ENCODE measurements at regions not wholly inside any gene's neighbourhood (a gene's known extent, or its start where the extent isn't known, plus 50 kb on each side); places are given as distances from the start of the nearest gene placed in this dataset.
"Not testable (repeated sequence)": the region's sequence is repeated elsewhere in the genome, so short reads cannot be mapped to it uniquely, and the experiment has no call there.

GRCh38 chr17:52410781-52411180, 252.3 kb upstream of the CA10 start (continued):
- no peak for TF ChIP-seq ATF3 (IDR thresholded peaks at IDR 0.05)
- TF ChIP-seq ZFX (IDR thresholded peaks at IDR 0.05), result no peak

- H4K20me1 ChIP-seq (ENCODE audit: insufficient read depth); POLR2A ChIA-PET; H3K36me3 ChIP-seq (ENCODE audit: control insufficient read depth in 1 of 2, insufficient read depth in 2 of 2, low read length in 2 of 2); CTCF ChIA-PET; RAD21 ChIA-PET (ENCODE audit: low non-redundant PET in 1 of 2, low total read pairs in 2 of 2, uncharacterized antibody in 2 of 2, unreplicated experiment in 2 of 2); BruUV-seq (replicated peaks); DNase-seq (ENCODE audit: low read depth, low spot score); H3K4me2 ChIP-seq (ENCODE audit: low read length); H2AFZ ChIP-seq (ENCODE audit: low read depth, low read length, poor library complexity, severe bottlenecking); intact Hi-C loops (cut with micrococcal nuclease); H3K27me3 ChIP-seq (ENCODE audit: insufficient read depth, low read length); H3K9ac ChIP-seq (ENCODE audit: low read length); H3K4me1 ChIP-seq (ENCODE audit: control insufficient read depth in 1 of 2, insufficient read depth in 2 of 2, low read length in 2 of 2); H3K9me2 ChIP-seq (ENCODE audit: insufficient read depth); H3K27ac ChIP-seq (ENCODE audit: low read depth, low read length); H3K79me2 ChIP-seq (ENCODE audit: insufficient read depth, low read length); ATAC-seq; H3K4me3 ChIP-seq (replicated peaks in 1 of 2; ENCODE audit: low read depth in 1 of 2, low read length in 2 of 2): not testable (repeated sequence)
- peaks cover 19 to 25% of the 10 kb centered on the region in 2 experiments; a peak in 2 of 4 replicates for H3K9me3 ChIP-seq (ENCODE audit: control insufficient read depth in 1 of 2, insufficient read depth in 1 of 2, low read depth in 1 of 2, low read length in 2 of 2)
Observed at GRCh38 chr17:52409222-52409621, 250.7 kb upstream of the CA10 start.

- no peaks in the 10 kb centered on the region for H3K27me3 ChIP-seq (ENCODE audit: insufficient read depth, low read length)
- no peak overlapping the region for H3K27ac ChIP-seq (ENCODE audit: low read depth, low read length)
- H3K9ac ChIP-seq (ENCODE audit: low read length), result no peak overlapping the region
- intact Hi-C loops (cut with micrococcal nuclease), result no loop called here
- no peak overlapping the region for H3K4me3 ChIP-seq (replicated peaks in 1 of 2; ENCODE audit: low read depth in 1 of 2, low read length in 2 of 2)
- no peaks in the 10 kb centered on the region for H3K4me1 ChIP-seq (ENCODE audit: control insufficient read depth in 1 of 2, insufficient read depth in 2 of 2, low read length in 2 of 2)
- no peaks in the 10 kb centered on the region for H3K9me2 ChIP-seq (ENCODE audit: insufficient read depth)
- H2AFZ ChIP-seq (ENCODE audit: low read depth, low read length, poor library complexity, severe bottlenecking), result no peak overlapping the region
- H3K36me3 ChIP-seq (ENCODE audit: control insufficient read depth in 1 of 2, insufficient read depth in 2 of 2, low read length in 2 of 2), result no peaks in the 10 kb centered on the region
- no peaks in the 10 kb centered on the region for H4K20me1 ChIP-seq (ENCODE audit: insufficient read depth)
- ATAC-seq (no peak), DNase-seq (ENCODE audit: low read depth, low spot score) (no peak)
- ChIA-PET RAD21 (ENCODE audit: low non-redundant PET in 1 of 2, low total read pairs in 2 of 2, uncharacterized antibody in 2 of 2, unreplicated experiment in 2 of 2) (no interaction called here), CTCF (no interaction called here), POLR2A (no interaction called here)
- BruUV-seq (replicated peaks), result no TSS peak
- H3K79me2 ChIP-seq (ENCODE audit: insufficient read depth, low read length), result no peaks in the 10 kb centered on the region
- H3K4me2 ChIP-seq (ENCODE audit: low read length), result no peak overlapping the region
- peaks cover 26 to 47% of the 10 kb centered on the region in 2 experiments; a peak in 3 of 4 replicates for H3K9me3 ChIP-seq (ENCODE audit: control insufficient read depth in 1 of 2, insufficient read depth in 1 of 2, low read depth in 1 of 2, low read length in 2 of 2)
- TF ChIP-seq POLR2A (IDR thresholded peaks at IDR 0.05; ENCODE audit: borderline replicate concordance, extremely low read depth, insufficient read depth, insufficient read length), result no peak
- no peak for TF ChIP-seq POLR2AphosphoS5 (IDR thresholded peaks at IDR 0.05; ENCODE audit: low read depth, low read length)
- no peak for TF ChIP-seq REST (IDR thresholded peaks at IDR 0.05; ENCODE audit: low read depth)
- no peak for TF ChIP-seq EZH2phosphoT487 (IDR thresholded peaks at IDR 0.05; ENCODE audit: borderline replicate concordance)
- TF ChIP-seq EGR1 (IDR thresholded peaks at IDR 0.05; ENCODE audit: low read depth), result no peak
- TF ChIP-seq SIN3A (IDR thresholded peaks at IDR 0.05; ENCODE audit: low read depth), result no peak
- TF ChIP-seq SP1 (IDR thresholded peaks at IDR 0.05; ENCODE audit: low read depth), result no peak
- no peak for TF ChIP-seq SRF (IDR thresholded peaks at IDR 0.05; ENCODE audit: low read depth)
- no peak for TF ChIP-seq CBX3 (IDR thresholded peaks at IDR 0.05; ENCODE audit: low read depth)
- no peak for TF ChIP-seq TCF7L2 (IDR thresholded peaks at IDR 0.05; ENCODE audit: borderline replicate concordance, extremely low read depth, insufficient read depth, insufficient read length)
- TF ChIP-seq ZNF274 (IDR thresholded peaks at IDR 0.05; ENCODE audit: low read depth, low read length), result no peak
- TF ChIP-seq ELF1 (IDR thresholded peaks at IDR 0.05; ENCODE audit: borderline replicate concordance, low read depth), result no peak
- no peak for TF ChIP-seq MAX (IDR thresholded peaks at IDR 0.05)
- TF ChIP-seq FOSL1 (IDR thresholded peaks at IDR 0.05; ENCODE audit: low read depth), result no peak
- no peak for TF ChIP-seq YY1 (IDR thresholded peaks at IDR 0.05; ENCODE audit: extremely low read depth, insufficient replicate concordance, low read depth, low read length)
- TF ChIP-seq EZH2 (IDR thresholded peaks at IDR 0.05), result no peak
Observed at GRCh38 chr17:52395308-52395707, 236.8 kb upstream of the CA10 start.

Data from HCT116 (cell line).